ENCODE measurements at regions not wholly inside any gene's neighbourhood (a gene's known extent, or its start where the extent isn't known, plus 50 kb on each side); places are given as distances from the start of the nearest gene placed in this dataset.
"Not testable (repeated sequence)": the region's sequence is repeated elsewhere in the genome, so short reads cannot be mapped to it uniquely, and the experiment has no call there.

DNA sequence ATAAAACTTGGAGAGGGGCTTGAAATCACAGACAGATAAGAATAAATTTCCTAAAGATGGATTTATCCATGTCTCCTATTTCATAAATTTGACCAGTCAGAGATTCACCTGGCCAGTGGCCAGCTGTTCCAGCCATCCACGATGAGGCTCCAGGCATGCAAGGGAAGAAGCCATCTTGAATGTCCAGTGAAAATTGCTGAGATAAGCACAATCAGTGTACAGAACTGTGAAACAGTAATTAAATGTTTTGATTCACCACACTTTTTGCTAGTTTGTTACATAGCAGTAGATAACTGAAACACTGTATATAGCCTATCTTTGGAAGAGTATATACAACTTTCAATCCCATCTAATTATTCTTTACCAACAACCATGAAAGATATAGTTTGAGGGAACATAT lies 163.5 kb downstream of the HINT1 start:
- DNase-seq = no peak

DNA sequence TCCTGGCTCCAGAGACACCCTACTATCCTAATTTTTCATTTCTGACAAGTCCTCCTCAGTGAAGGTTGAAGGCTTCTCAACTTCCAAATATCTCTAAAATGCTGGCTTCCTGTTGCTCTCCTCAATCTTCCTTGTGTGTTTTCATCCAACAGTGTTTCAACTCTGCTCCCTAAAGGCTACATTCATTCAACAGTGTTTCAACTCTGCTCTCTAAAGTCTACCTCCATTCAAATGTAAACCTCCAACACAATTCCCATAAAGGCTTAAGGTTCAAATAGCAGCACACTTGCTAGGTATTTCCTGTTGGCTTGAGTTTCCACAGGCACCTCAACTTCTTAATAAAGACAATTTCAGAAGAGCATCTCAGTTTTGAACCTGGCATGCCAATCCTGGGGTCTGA lies 164.8 kb downstream of the HINT1 start:
- no peak for DNase-seq

DNA sequence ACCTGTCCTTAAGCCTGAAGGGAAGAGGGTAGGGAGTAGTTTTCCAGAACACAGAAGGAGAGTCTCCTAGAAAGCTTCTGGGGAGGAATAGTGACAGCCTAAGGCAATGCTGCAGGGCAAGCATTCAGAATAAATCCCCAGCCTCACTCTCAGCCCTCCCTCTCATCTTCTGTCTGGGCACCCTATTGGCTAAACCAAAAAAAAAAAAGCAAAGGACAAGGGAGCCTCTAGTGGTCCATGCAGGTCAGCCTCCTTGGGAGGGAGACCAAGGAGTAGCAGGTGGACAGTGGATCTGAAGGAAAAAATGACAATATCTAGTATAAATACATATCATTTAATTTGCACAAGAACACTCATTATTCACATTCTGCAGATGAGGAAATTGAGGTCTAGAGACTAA lies 168.3 kb downstream of the HINT1 start:
- not testable (repeated sequence) for DNase-seq

DNA sequence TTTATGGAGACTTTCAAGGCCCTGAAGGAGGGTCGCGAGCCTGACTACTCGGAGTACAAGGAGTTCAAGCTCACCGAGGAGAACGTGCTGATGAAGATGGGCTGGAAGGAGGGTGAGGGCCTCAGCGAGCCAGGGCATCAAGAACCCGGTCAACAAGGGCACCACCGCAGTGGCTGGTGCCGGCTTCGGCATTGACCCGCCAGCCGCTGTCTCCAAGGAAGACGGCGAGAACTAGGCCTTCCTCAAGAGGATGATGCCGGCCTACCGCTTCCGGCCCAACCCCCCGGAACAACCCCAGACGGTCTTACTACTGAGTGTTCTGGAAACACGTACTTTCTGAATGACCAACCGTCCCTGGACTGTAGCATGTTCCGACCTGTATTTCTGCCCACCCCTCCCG lies 169.2 kb downstream of the HINT1 start:
- no peak for DNase-seq

DNA sequence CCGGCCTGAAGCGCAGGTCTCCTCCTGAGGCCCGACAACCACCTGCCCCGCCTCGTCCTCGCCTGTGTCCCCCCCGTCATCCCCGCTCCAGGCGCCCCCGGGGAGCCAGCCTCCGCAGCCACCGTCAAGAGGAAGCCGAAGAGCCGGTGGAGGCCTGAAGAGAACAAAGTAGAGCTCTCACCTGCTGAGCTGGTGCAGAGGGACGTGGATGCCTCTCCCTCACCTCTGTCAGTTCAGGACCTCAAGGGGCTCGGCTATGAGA lies 169.9 kb downstream of the HINT1 start:
- DNase-seq = no peak

DNA sequence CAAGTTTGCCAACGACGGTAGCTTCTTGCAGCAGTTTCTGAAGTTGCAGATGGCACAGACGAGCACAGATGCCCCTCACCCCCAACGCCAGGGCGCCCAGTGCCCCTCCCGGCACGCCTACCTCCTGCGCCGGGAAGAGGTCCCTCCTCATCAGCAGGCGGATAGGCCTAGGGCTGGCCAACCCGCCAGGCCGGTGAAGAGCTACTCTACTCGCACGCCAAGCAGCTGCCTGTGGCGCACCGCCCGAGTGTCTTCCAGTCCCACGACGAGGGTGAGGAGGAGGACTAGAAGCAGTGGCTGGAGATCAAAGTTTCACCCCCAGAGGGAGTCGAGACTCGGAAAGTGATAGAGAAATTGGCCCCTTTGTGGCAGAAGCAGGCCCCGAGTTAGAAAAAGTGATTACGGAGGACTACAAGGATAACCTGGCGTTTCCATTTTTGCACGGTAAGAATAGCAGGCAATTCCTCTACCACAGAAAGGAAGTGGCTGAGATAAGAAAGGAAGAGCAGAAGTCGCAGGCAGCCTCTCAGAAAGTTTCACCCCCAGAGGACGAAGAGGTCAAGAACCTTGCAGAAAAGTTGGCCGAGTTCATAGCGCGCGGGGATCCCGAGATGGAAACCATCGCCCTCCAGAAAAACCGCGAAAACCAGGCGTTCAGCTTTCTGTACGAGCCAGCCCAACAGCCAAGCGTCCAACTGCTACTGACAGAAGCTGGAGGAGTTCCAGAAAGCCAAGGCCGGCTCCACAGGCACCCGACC lies 170.4 kb downstream of the HINT1 start:
- DNase-seq = no peak

DNA sequence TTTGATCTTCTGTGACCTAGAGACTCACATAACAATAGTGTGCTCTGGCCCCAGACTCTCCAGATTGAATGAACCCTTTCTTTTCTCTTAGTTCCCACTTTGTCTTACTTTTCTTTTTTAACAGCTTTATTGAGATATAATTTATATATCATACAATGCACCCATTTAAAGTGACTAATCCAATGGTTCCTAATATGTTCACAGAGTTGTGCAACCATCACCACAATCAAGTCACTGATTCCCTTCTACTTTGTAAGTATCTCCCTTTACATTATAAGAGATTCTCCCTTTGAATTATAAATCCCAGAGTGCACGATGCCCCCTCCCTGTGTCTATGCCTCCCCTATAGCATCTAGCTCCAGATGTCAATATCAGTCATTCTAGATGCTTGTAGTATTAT lies 172.4 kb downstream of the HINT1 start:
- no peak for DNase-seq

DNA sequence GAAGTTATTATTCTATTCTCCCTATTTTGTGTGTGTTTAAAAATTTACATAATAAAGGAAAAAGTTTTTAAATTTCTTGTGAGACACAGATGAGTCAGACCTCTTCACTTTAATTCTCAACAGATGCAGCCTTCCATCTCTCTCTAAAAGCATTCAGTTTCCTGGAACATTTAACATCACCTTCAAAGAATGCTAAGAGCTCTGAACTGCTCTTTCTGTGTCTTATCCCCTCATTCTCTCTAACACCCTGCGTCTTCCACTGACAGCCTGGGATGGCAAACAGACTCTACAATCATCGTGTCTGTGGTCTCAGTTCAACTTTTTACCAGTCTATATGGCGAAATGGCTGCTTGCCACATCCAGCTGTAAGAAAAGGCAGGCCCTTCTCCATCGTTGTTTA lies 173.0 kb downstream of the HINT1 start:
- no peak for DNase-seq

DNA sequence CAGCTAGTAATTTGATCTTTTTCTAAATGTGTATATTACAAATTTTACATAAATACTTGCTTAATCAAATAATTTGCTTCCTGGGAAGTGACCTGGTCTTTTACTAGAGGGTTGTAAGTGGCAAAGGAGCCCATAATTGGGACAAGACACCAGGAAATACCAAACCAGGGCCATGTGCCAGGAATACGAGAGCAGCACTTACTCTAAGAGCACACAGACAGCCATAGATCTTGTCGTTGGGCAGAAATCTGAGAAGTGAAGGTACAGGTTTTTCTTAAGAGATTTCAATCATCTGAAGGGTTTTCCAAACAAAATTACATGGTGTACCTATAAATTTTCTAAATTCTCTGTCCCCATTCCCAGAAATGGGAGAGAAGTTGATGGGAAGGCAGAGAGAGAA lies 179.3 kb downstream of the HINT1 start:
- DNase-seq = no peak

DNA sequence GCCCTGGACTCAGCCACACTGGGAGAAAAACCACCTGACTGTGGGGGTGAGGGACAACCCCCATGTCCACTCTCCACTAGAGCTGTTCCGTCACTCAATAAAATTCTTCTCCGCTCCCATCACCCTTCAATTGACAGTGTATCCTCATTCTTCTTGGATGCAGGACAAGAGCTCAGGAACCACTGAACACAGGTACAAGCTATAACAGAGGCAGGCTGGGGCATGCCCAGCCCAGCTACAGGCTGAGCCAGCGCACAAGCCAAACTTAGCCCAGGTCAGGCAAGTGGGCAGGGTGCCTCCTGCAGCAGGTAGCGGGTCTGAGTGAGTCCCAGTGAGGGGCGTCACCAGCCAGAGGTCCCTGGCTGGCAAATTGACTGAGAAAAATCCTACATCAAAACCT lies 183.4 kb downstream of the HINT1 start:
- DNase-seq = no peak

DNA sequence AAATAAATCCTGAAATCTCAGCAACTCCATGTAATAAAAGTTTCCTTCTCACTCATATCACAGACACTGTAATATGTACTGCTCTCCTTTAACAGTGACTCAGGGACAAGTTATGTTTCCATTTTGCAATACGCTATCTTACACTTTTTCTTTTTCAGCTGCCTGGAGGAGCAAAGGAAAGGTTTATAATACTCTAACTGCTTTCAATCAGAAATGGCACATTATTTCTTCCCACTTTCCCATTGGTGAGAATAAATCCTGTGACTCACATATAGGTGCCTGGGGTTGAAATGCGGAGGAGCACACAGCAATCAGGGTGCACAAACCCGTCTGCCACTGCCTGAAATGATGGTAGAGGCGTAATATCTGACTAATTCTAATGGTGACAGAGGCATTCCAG lies 186.6 kb downstream of the HINT1 start:
- DNase-seq = no peak

DNA sequence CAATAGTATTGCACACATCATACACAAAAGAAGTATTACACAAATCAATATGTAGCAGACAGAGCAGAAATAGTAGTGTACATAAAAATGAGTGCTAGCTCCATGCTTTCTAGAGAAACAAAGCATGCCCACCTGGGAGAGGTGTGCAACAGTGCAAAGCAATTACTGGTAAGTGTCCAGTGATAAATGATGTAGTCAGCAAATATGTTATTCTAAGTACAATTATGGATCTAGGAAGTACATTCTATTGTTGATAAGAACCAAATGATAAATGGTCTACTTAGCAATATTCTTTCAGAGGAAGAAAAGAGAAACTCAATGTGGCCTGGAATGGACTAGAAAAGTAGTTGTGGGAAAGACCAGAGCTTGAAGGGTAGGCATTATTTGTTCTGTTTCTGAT lies 188.6 kb downstream of the HINT1 start:
- DNase-seq = no peak

DNA sequence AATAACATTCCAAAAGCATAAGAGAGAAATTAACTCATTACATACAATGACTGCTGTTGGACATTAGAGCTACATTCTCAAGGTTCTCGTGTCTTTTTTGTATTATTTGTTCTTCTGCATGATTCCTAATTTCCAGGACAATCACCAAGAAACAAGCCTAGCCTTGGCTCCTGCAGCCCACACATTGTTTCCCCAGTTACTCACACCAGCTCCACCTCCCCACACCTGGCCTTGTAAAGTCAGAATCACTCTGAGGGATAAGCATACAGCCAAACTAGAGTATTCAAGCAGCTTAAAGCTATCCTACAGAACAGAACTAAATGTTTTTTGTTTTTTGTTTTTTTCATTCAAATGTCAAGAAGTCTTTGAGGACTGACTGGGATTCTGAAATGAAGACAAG lies 189.2 kb downstream of the HINT1 start:
- DNase-seq = no peak

DNA sequence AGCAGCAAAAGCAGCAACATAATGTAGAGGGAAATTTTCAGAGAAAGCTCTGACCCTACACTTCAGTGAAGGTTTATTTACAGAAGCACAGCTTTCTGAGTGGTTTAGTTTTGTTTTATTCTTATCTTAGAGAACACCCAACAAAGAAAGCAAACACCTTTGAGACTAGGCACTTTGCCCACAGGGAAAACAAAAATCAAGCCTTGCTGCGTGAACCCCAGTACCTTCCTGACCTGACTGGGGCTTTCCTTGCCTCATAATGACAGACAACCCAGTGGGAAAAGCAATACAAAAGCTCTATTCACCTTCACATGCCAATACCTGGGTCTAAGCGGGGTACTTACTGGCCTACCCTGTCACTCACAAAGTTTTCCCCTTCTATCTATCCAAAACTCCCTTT lies 189.8 kb downstream of the HINT1 start:
- no peak for DNase-seq

DNA sequence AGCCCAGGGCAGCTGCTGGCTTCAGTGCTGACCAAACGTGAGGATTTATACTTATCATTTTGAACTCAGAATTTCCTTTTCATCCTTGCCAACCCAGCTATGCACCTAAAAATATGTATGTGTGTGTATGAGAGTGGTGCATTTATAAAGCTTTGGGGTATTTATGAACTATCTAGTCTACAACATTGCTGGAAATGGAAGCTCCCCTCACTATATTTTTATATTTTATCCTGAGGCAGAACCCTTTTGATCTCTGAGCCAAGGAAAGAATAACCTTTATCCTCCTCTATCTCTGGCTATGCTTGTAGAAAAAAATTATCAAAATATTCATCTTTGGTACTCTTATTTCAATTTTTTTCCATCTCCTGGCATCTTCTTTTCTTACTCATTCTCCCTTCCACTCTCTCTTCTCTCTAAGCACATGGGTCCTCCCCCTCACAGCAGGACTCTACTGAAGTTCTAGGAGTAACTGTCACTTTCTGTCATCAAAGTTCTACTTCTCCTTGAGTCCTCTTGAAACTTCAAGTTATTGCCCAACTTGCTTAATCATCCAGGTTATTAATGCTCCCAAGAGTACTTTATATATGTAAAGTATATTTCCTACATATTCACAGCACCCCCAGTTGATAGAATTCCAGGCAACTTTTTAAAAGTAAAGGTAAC lies 190.9 kb downstream of the HINT1 start:
- DNase-seq = no peak

DNA sequence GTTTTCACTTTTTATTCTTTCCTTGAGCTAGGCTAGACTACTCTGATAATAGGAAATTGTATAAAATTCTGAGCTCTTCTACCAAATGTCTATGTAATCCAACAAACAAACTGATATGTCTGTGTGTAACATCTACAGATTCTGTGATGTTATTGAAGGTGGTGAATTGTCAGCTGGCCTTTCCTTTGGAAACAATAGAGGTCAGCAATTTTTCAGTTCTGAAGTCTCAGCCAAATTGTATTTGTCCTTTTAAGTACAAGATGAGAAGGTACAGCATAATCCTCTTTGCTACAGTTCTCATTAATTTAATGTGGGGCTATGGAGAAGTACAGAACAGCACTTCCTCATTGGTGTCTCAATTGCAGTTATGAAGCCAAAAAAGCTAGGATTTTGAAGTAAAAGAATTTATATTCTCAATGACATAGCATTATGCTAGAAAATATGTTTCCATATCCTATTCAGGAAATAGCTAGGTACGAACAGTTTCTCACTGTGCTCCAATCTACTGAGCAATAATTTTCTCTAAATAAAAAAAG lies 198.0 kb downstream of the HINT1 start:
- no peak for DNase-seq

DNA sequence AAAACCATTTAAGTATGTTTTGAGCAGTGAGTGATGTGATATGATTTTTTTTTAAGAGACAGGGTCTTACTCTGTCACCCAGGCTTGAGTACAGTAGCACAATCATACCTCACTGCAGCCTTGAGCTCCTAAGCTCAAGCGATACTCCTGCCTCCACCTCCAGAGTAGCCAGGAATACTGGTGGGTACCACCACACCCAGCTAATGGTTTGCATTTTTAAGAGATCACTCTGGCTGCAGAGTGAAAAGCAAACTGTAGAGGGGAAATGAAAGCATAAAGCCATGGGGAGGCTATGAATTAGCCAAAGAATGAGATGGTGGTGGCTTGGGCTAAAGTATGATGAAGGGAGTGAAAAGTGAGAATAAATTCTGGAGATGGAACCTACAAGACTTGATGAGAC lies 199.1 kb downstream of the HINT1 start:
- no peak for DNase-seq

DNA sequence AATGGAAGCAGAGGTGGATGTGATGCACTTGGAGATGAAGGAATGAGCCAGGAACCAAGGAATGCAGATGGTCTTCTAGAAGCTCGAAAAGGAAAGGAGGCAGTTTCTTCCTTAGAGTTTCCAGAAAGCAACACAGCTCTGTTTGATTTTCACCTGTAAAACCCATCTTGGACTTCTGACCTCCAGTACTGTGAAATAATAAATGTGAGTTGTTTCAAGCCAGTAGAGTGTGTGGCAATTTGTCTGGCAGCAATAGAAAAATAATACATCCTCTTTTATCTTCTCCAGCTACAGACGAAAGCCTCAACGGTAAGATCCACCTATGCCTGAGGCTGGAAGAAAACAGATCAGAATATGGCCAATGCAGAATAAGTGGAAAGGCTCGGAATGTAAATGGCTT lies 199.7 kb downstream of the HINT1 start:
- no peak for DNase-seq

DNA sequence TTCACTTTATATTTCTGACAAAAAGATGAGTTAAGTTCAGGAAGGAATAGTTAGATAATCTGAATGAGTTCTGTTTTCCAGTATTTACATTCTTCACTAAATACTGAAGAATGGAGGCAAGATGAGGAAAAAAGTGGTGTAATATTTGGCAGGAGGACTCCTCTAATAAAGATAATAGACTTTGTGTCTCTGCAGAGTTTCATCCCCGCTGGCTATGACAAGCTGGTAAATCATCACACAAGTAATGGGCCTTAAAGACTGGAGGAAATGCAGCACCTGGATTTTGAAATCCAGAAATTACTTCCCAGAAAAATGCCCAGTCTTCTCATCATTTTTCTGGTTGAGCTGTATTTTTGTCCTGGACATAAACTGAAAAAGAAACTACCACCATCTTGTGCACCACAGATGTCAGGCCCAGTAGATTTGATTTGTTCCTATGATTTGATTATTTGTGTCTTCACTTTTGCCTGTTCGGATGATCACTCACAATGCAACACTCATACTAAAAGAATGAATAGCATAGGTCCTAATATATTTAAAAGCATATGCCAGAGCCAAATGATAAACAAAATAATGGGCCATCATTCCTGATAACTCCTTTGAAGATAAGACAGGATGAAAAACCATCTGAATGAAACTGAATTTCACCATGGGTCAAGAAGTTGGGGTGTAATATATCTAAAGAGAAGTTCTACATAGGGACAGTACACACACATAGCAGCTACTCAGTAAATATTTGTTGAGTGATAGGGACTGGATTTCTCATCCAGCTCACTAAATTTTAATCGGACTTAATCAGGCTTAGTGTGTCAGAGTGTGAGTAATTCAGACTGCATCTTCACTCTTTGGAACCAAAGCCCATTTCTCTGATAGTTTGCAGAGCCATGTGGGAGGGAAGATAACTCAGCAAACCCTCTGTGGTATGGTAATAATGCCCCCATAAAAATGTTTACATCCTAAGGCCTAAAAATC lies 200.5 kb downstream of the HINT1 start:
- DNase-seq = no peak

DNA sequence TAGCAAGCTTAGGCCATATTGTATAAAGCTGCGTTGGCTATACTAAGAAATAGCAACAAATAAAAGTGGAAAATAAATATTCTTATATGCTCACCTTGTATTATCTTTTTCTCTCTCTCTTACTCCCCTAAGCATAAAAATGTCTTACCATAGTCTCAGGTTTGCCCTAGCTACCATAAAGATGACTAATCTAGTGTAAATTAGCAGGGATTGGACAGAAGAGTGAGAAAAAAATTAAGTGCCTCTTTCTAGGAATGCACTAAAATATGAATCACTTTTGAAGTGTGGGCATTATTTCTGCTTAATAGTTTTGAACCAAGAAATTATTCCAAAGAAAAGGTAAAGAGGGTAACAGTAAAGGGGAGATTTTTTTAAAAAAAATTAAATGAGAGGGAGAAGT lies 201.3 kb downstream of the HINT1 start:
- DNase-seq = no peak

DNA sequence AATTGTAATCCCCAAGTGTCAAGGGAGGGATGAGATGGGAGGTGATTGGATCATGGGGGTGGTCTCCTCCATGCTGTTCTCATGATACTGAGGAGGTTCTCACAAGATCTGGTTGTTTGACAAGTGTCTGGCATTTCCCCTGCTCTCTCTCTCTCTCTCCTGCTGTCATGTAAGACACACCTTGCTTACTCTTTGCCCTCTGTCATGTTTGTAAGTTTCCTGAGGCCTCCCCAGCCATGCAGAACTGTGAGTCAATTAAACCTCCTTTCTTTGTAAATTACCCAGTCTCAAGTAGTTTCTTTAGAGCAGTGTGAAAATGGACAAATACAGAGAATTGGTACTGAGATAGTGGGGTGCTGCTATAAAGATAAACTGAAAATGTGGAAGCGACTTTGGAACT lies 207.9 kb downstream of the HINT1 start:
- no peak for DNase-seq

DNA sequence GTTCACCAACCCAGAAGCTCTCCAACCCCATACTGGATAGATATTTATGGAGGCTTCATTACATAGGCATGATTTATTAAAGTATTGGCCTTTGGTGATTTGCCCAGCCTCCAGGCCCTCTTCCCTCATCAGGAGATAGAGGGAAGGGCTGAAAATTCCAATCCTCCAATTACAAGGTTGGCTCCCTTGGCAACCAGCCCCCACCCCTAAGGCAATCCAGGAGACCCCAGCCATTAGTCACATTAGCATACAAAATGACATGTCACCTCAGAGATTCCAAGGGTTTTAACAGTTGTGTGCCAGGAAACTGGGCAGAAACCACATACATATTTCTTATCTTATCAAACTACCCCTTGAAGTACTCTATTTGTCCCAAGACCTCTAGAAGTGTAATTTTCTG lies 210.0 kb downstream of the HINT1 start:
- no peak for DNase-seq

DNA sequence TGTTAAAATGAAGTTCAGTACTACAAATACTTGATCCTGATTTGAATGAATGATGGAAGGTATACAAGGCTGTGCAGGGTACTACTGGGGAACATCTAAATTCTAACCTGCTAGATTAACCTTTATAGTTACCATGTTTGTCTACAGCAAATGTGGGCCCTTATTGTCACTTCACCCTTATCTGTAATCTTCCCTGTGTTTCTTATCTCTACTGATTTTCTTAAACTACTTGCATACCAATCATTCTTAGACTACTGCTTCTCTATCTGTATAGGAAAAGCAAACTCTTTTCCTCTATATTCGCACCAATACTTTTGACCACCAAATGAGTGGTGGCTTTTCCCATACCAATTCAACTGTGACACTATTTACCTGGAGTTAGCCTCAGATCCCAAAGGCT lies 210.7 kb downstream of the HINT1 start:
- DNase-seq = no peak

DNA sequence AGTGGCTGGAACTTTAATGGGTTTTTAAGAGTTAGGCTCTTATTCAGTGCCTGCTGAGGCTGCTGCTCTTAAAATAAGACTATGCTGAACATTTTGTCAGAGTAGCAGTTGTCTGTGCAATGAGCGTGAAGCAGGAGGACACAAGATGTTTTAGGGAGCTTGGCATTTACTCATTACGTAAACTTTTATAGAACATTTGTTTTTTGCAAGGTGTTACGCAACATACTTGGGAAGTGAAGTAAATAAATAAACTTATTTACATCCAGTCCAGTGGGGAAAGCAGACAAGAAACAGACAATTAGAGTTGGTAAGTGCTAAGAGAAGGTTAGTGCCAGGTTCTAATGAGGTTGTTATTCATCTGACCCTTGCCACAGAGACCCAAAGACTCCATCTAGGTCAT lies 226.0 kb downstream of the HINT1 start:
- no peak for DNase-seq
